IMR-90 (cell line): ENCODE measurements at regions not wholly inside any gene's neighbourhood (a gene's known extent, or its start where the extent isn't known, plus 50 kb on each side); places are given as distances from the start of the nearest gene placed in this dataset.

Experiments
- BHLHE40 ChIP-seq: fragments of 150-350 bp; IDR thresholded peaks from 2 replicates; pipeline ENCODE4 v1.6.1; 2016; ENCODE audit warnings: mild to moderate bottlenecking, low read depth, low read length
- CEBPB ChIP-seq: IDR thresholded peaks from 2 replicates; pipeline ENCODE4 v1.6.1; 2012; ENCODE audit warnings: low read depth, low read length, improper control_type of control experiment
- FOS ChIP-seq: fragments of 150-350 bp; IDR thresholded peaks from 2 replicates; pipeline ENCODE4 v1.6.1; 2016; ENCODE audit warnings: low read depth, low read length
- MAFK ChIP-seq: IDR thresholded peaks from 2 replicates; pipeline ENCODE4 v1.6.1; 2012; ENCODE audit warnings: low read depth, low read length, improper control_type of control experiment
- NFE2L2 ChIP-seq: fragments of 150-350 bp; IDR thresholded peaks from 2 replicates; pipeline ENCODE4 v1.6.1; 2016; ENCODE audit warnings: low read depth, mild to moderate bottlenecking, low read length
- POLR2A ChIP-seq: IDR thresholded peaks from 2 replicates; pipeline ENCODE4 v1.6.1; 2012; ENCODE audit warnings: mild to moderate bottlenecking, low read depth, low read length
- RAD21 ChIP-seq: IDR thresholded peaks from 2 replicates; pipeline ENCODE4 v1.6.1; 2012; ENCODE audit warnings: low read length, improper control_type of control experiment
- RCOR1 ChIP-seq: IDR thresholded peaks from 2 replicates; pipeline ENCODE4 v1.6.1; 2012; ENCODE audit warnings: mild to moderate bottlenecking, low read length, improper control_type of control experiment; ENCODE audit not compliant: insufficient replicate concordance
- RFX5 ChIP-seq: IDR thresholded peaks from 2 replicates; pipeline ENCODE4 v1.8.0; 2012; ENCODE audit warnings: low read depth, mild to moderate bottlenecking, low read length, moderate library complexity
- SMC3 ChIP-seq: fragments of 150-350 bp; IDR thresholded peaks from 2 replicates; pipeline ENCODE4 v1.6.1; 2016; ENCODE audit warnings: low read depth, mild to moderate bottlenecking, antibody characterized with exemption, low read length, moderate library complexity
- TF ChIP-seq, protein P1 (sequence below): conservative IDR thresholded peaks from 2 replicates; pipeline ENCODE4 v1.5.1; 2012; ENCODE audit warnings: mild to moderate bottlenecking, low read depth, low read length, improper control_type of control experiment
- TF ChIP-seq, protein P2 (sequence below): fragments of 150-350 bp; IDR thresholded peaks from 2 replicates; pipeline ENCODE4 v1.6.1; 2016; ENCODE audit warnings: low read depth, mild to moderate bottlenecking, low read length, moderate library complexity, borderline replicate concordance
- TF ChIP-seq, protein P3 (sequence below): fragments of 150-350 bp; IDR thresholded peaks from 2 replicates; pipeline ENCODE4 v1.6.1; 2017; ENCODE audit warnings: mild to moderate bottlenecking, antibody characterized with exemption, low read length, low read depth

DNA sequence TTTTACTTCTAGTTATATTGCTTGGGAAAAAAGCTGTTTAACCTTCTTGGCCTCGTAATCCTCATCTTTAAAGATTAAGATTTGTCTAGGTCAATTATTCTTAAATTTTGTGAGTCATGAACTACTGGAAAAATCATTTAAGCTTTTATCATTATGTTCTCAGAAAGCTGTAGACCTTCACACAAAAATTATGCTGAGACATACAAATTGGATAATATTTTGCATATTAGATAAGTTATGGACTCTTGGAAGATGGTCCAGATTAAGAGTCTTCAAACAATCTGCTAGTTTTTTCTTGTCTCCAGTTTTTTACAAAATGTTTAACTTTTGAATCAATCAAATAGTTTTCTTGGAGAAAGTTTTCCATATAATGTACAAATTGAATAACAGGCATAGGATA is 108.1 kb upstream of the NEIL3 start:
- TF ChIP-seq, protein P1, sequence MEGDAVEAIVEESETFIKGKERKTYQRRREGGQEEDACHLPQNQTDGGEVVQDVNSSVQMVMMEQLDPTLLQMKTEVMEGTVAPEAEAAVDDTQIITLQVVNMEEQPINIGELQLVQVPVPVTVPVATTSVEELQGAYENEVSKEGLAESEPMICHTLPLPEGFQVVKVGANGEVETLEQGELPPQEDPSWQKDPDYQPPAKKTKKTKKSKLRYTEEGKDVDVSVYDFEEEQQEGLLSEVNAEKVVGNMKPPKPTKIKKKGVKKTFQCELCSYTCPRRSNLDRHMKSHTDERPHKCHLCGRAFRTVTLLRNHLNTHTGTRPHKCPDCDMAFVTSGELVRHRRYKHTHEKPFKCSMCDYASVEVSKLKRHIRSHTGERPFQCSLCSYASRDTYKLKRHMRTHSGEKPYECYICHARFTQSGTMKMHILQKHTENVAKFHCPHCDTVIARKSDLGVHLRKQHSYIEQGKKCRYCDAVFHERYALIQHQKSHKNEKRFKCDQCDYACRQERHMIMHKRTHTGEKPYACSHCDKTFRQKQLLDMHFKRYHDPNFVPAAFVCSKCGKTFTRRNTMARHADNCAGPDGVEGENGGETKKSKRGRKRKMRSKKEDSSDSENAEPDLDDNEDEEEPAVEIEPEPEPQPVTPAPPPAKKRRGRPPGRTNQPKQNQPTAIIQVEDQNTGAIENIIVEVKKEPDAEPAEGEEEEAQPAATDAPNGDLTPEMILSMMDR = no peak
- no peak for TF ChIP-seq POLR2A
- TF ChIP-seq, protein P2, sequence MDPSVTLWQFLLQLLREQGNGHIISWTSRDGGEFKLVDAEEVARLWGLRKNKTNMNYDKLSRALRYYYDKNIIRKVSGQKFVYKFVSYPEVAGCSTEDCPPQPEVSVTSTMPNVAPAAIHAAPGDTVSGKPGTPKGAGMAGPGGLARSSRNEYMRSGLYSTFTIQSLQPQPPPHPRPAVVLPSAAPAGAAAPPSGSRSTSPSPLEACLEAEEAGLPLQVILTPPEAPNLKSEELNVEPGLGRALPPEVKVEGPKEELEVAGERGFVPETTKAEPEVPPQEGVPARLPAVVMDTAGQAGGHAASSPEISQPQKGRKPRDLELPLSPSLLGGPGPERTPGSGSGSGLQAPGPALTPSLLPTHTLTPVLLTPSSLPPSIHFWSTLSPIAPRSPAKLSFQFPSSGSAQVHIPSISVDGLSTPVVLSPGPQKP = no peak
- TF ChIP-seq RAD21 = no peak
- TF ChIP-seq BHLHE40 = no peak
- TF ChIP-seq NFE2L2 = no peak
- TF ChIP-seq FOS = no peak
- TF ChIP-seq RCOR1 = no peak
- TF ChIP-seq CEBPB = no peak
- TF ChIP-seq SMC3 = no peak
- peak; percentile 56; the same call in 1 of the 2 replicates for TF ChIP-seq MAFK
- no peak for TF ChIP-seq RFX5
- TF ChIP-seq, protein P3, sequence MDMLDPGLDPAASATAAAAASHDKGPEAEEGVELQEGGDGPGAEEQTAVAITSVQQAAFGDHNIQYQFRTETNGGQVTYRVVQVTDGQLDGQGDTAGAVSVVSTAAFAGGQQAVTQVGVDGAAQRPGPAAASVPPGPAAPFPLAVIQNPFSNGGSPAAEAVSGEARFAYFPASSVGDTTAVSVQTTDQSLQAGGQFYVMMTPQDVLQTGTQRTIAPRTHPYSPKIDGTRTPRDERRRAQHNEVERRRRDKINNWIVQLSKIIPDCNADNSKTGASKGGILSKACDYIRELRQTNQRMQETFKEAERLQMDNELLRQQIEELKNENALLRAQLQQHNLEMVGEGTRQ = no peak
